Activated CD4-positive, CD25-positive, alpha-beta regulatory T cell treated with anti-CD3 and anti-CD28 coated beads, Interleukin-2, amount 50 U/mL, for 16 hours (primary cell): ENCODE measurements at regions not wholly inside any gene's neighbourhood (a gene's known extent, or its start where the extent isn't known, plus 50 kb on each side); places are given as distances from the start of the nearest gene placed in this dataset.

ENCODE experiments used
- DNase-seq: peaks from one replicate; pipeline ENCODE4 v3.0.0-alpha.2; 2020; ENCODE audit warnings: low read depth, low spot score

DNA sequence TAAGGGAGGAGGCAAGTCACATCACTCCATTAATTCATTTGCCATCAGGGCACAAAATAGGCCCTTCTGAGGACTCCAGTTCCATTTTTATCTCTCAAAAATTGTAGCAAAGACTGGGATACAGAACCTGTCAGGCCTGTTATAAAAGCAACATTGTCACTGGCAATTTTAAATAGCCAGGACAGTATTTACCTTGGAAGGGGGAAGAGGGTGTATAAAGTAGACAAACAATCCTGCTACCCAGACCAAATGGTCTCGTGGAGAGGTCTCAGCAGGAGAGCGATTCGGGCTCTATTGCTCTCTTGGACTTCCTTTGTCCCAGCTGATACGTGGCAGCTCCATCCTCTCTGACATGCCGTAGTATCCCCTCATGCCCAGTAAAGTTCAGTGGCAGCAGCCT, 740.3 kb upstream of the HS6ST1 start:
- DNase-seq = no peak

DNA sequence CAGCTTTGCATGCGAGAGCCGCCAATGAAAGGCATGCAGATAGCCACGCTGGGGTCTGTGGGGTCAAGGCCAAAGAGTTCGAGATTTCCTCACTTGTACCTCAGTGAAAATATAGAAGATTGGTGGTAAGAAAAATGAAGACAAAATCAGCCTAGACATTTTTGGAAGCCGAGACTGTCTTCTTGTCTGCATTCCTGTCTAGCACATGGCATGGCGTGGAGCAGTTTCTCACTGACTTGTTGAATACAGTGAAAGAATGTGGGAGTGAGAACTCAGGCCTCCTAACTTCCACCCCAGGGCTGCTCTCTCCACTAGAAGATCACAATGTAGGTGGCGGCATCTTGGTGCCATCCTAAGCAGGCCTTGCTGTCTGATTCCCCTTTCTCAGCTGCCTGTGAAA, 740.8 kb upstream of the HS6ST1 start:
- no peak for DNase-seq

DNA sequence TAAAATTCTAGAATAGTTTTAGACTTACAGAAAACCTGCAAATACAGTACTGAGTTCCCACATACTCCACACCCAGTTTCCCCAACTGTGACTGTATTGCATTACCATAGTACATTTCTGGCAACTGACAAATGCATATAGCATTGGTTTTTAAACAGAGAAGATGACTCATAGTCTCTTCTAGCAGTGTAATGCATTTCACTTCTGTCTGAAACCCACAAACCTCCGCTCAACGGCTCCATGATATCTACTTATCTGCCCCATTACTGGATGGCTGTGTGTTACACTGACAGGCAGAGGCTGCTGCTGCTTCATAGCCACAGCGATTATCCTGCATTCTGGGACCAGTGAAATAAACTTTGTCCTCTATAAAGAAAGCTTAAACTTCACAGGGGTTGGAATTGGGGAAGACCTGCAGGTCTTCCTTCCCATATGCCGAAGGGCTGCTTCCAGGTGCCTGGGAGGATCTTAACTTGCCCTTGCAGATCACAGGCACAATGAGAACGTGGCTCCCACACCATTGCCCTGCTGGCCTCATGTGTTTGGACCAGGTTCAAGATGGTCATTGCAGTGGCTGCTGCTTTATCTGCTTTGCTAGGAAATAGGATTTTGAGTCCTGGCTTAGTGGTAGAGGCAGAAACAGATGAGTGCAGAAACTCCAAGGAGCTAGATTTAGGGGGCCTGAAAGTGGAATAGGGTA, 742.6 kb upstream of the HS6ST1 start:
- DNase-seq = no peak

DNA sequence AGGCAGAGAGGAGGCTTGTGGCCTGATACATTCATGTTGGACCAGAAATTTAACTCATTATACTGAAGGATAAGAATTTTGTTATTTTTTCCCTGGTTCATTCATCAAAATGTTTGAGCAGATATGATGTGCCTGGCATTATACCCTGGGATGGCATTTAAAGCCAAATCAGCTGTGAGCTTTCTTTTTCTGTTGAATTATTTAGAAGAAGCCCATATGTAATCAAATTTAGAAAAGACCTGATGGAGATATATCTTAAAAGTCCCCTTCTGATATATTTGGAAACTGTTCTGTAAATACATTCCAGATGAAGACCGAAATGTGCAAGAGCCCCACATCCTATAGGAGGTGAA, 743.1 kb upstream of the HS6ST1 start:
- DNase-seq = no peak

- DNase-seq = no peak
Observed at GRCh38 chr2:129062146-129062912, 743.7 kb upstream of the HS6ST1 start.

GRCh38 chr2:129067070-129067469, 748.4 kb upstream of the HS6ST1 start:
- DNase-seq = no peak

- DNase-seq = no peak
Observed at GRCh38 chr2:129067953-129068352, 749.3 kb upstream of the HS6ST1 start.

DNA sequence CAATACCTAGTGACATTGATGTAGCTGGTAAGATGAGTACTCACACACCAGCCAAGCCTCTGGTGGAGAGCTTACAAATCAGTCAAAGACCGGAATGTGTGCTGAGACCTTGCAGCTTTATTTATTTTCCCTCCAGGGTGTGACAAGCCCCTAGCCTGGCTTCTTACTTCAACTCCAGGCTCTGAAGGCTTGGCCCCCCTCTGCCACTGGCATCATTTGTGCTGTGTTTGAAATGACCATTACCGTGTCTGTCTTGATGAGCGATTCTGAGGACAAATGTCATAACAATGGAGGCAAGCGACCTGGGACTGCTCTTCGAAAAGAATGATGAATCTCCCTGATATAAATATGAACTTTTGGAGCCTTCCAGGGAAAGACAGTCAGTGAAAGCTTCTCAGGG, 749.9 kb upstream of the HS6ST1 start:
- DNase-seq = no peak

GRCh38 chr2:129069875-129070594, 751.4 kb upstream of the HS6ST1 start:
- no peak for DNase-seq

- DNase-seq = no peak
Observed at GRCh38 chr2:129070663-129071062, 752.0 kb upstream of the HS6ST1 start.

DNA sequence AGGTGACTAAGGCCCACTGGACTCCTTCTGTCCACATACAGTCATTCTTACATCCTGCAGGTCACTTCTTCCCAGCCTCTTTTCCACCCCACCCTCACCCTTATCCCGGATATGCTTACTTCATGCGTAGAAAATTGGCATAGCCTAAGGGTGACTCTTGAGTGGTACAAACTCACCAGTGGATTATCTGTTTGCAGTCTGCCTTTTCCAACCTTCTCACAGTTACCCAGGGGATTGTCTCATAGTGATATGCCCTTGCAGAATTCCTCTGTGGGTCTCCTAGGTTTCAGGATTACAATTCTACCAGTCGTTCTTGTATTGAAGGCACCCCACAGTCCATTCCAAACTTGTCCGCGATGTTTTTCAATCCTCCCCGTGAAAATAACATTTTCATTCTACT, 752.9 kb upstream of the HS6ST1 start:
- no peak for DNase-seq

DNA sequence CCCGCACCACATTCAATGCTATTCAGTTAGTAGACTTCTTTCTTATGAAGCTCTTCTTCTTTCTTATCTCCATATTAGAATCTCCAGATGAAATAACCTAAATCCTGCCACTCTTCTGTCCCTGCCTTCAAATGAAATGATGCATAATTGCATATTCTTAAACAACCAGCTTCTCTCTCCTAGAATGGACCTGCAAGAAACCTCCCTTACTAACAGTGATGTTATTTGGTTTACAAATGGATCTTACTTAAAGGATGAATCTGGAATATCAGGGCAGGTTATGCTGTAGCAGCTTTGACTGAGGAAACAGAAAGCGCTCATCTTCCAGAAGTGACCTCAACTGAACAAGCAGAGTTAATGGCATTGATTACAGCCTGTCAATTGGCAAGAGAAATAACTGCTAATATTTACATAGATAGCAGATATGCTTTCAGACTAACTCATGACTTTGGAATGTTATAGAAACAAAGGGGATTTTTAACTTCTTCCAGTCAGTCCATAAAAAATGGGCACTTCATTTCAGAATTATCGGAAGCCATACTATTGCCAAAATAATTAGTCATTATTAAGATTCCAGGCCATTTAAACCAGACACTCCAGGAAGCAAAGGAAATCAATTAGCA, 755.7 kb upstream of the HS6ST1 start:
- no peak for DNase-seq

DNA sequence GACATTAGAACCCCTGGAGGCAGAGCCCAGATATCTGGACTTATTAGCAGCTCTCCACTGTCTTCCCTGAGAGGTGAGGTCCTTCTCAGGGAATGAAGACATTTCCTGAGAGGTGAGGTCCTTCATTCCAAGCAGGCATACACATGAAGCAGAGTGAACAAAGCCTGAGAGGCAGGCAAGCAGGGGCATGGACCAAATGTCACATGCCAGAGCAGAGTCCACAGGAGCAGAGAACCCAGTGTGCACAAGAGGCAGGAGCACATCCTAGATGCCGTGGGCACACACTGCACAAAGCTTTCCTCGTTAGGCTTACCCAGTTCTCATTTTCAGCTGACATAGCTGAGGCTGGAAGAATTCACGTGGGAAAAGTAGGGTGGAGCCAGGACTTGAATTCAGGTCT, 759.9 kb upstream of the HS6ST1 start:
- no peak for DNase-seq

DNA sequence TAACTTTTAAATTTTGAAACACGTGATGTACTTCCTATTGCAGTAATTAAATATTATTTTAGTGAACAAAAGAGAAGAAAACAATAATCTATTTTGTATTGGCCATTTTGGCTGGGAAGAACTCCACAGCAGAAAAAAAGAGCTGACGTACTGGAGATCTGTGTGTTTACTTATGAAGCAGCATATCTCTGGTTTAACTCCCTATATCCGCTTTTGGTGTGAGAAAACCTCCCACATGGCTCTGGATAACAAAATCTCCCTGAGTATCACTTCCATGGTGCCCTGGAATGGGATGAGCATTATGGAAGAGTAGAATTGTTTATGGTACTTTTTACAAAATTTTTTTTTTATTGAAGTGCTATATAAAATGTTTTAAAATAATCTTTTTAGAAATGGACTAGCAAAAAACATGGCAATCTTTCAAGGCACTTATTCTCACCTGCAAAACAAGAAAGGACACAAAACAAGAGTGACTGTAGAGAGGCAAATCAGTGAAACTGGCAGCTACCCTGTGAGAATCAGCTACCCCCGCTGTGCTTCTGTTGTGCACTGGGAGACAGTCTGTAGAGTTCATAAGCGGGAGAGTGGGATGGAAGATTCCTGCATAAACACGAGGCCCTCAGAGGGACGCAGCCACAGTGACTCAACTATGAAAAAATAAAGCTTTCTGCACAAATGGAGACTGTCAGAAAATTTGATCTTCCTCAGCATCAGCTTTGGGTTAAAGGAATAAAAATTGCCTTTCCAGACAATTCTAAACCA, 762.2 kb upstream of the HS6ST1 start:
- no peak for DNase-seq

- no peak for DNase-seq
Observed at GRCh38 chr2:129085386-129085785, 766.7 kb upstream of the HS6ST1 start.

DNA sequence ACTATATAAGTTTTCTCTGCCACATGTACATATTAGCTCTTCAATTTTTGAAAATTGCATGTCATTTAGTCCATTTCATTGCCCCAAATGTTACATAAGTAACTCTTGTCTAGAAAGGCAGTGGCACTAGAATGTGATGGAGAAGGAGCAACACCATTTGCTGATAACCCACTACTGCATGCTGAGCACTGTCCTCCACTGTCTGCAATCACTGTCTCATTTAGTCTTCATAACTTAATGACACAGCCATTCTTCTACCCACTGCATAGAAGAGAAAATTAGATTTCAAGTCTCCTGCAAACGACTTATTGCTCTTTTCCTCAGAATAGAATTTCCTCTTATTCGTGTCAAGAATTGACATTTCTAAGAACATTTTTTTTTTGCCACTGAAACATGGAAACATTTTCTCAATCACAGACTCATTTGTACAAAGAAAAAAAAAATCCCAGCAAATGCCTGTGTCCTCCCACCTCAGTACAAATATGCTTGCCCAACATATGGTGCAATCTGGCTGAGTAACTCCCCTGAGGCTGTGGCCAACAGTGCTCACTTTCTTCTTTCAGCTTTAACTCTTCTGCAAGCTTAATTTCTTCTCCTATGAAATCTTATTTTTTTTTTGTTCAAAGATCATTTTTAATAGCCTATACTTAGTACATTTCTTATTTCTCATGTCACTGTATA, 768.6 kb upstream of the HS6ST1 start:
- no peak for DNase-seq

DNA sequence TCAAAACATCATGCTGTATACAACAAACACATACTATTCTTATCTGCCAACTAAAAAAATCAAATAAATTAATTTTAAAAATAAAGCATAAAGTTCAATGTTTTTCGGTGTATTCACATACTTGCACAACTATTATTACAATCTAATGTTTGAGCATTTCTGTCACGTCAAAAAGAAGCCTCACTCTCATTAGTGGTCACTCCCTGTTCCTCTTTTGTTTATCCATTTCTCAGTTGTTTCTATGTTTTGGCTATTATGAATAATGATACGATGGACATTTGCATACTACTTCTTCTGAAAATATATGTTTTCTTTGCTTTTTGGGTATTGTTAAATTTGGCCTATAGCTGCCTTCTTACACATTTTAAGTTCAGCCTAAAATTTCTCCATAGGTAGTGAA, 773.0 kb upstream of the HS6ST1 start:
- no peak for DNase-seq

GRCh38 chr2:129092956-129093355, 774.3 kb upstream of the HS6ST1 start:
- DNase-seq = no peak

- no peak for DNase-seq
Observed at GRCh38 chr2:129101186-129101585, 782.5 kb upstream of the HS6ST1 start.

GRCh38 chr2:129103936-129104878, 785.5 kb upstream of the HS6ST1 start:
- no peak for DNase-seq
